ENCODE measurements at regions not wholly inside any gene's neighbourhood (a gene's known extent, or its start where the extent isn't known, plus 50 kb on each side); places are given as distances from the start of the nearest gene placed in this dataset.

GRCh38 chr1:88376421-88376820 is 307.7 kb upstream of the PKN2 start:
- no peak for TF ChIP-seq CTCF (IDR thresholded peaks at IDR 0.05)
- TF ChIP-seq, protein P1, sequence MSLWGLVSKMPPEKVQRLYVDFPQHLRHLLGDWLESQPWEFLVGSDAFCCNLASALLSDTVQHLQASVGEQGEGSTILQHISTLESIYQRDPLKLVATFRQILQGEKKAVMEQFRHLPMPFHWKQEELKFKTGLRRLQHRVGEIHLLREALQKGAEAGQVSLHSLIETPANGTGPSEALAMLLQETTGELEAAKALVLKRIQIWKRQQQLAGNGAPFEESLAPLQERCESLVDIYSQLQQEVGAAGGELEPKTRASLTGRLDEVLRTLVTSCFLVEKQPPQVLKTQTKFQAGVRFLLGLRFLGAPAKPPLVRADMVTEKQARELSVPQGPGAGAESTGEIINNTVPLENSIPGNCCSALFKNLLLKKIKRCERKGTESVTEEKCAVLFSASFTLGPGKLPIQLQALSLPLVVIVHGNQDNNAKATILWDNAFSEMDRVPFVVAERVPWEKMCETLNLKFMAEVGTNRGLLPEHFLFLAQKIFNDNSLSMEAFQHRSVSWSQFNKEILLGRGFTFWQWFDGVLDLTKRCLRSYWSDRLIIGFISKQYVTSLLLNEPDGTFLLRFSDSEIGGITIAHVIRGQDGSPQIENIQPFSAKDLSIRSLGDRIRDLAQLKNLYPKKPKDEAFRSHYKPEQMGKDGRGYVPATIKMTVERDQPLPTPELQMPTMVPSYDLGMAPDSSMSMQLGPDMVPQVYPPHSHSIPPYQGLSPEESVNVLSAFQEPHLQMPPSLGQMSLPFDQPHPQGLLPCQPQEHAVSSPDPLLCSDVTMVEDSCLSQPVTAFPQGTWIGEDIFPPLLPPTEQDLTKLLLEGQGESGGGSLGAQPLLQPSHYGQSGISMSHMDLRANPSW (CRISPR knock-in tag; conservative IDR thresholded peaks at IDR 0.05; ENCODE audit: low read depth): no peak
- TF ChIP-seq, protein P2, sequence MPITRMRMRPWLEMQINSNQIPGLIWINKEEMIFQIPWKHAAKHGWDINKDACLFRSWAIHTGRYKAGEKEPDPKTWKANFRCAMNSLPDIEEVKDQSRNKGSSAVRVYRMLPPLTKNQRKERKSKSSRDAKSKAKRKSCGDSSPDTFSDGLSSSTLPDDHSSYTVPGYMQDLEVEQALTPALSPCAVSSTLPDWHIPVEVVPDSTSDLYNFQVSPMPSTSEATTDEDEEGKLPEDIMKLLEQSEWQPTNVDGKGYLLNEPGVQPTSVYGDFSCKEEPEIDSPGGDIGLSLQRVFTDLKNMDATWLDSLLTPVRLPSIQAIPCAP (CRISPR knock-in tag; IDR thresholded peaks at IDR 0.05): no peak
- TF ChIP-seq NFYB (CRISPR knock-in tag; conservative IDR thresholded peaks at IDR 0.05; ENCODE audit: low read depth): no peak
- TF ChIP-seq CBFB (CRISPR knock-in tag; IDR thresholded peaks at IDR 0.05; ENCODE audit: low read depth): no peak
- no peak for TF ChIP-seq ARID4B (CRISPR knock-in tag; IDR thresholded peaks at IDR 0.05; ENCODE audit: borderline replicate concordance)
- no peak for TF ChIP-seq ATF1 (CRISPR knock-in tag; IDR thresholded peaks at IDR 0.05)
- no peak for TF ChIP-seq ZSCAN18 (CRISPR knock-in tag; IDR thresholded peaks at IDR 0.05)
